IMR-90 (cell line): ENCODE measurements at regions not wholly inside any gene's neighbourhood (a gene's known extent, or its start where the extent isn't known, plus 50 kb on each side); places are given as distances from the start of the nearest gene placed in this dataset.

Experiments used
- ATAC-seq: fragments of 200-7000 bp; cut with Tn5 transposase; 2 replicates; pipeline ENCODE4 v1.9.1; 2020; ENCODE audit warnings: low read depth, mild to moderate bottlenecking, moderate library complexity
- BruUV-seq: library from RNA; stranded (reverse); fragments of 400-500 nt; replicated peaks from 2 replicates; lab custom pipeline; 2021; lab: Mats Ljungman, UMichigan
- CTCF ChIA-PET: fragments of 300-600 bp; formaldehyde crosslinking; extraction: SDS; loops from one replicate; lab custom pipeline; 2021; ENCODE audit warnings: antibody characterized with exemption; lab: Yijun Ruan, JAX
- POLR2A ChIA-PET: fragments of 300-600 bp; sonication (Branson Sonifier 250); formaldehyde crosslinking; loops from one replicate; lab custom pipeline; 2022; ENCODE audit warnings: antibody characterized with exemption; ENCODE audit not compliant: unreplicated experiment; lab: Charles Lee
- DNase-seq: peaks from one replicate; pipeline ENCODE4 v3.0.0; 2013
- H2AFZ ChIP-seq: replicated peaks from 2 replicates; pipeline ENCODE3; 2013; ENCODE audit warnings: low read length, mild to moderate bottlenecking; ENCODE audit not compliant: poor library complexity
- H2AK5ac ChIP-seq: 2 replicates; pipeline ENCODE4 v1.6.1; 2013; ENCODE audit warnings: low read depth, low read length, inconsistent platforms
- H2AK9ac ChIP-seq: replicated peaks from 2 replicates; pipeline ENCODE3; 2013; ENCODE audit warnings: mild to moderate bottlenecking, low read depth, low read length, moderate library complexity; ENCODE audit not compliant: poor library complexity
- H2BK120ac ChIP-seq: 2 replicates; pipeline ENCODE4 v1.6.1; 2013; ENCODE audit warnings: low read depth, low read length, inconsistent platforms
- H2BK15ac ChIP-seq: 3 replicates; pipeline ENCODE4 v1.6.1; 2013; ENCODE audit warnings: low read depth, low read length, inconsistent platforms
- H2BK20ac ChIP-seq: 2 replicates; pipeline ENCODE4 v1.6.1; 2013; ENCODE audit warnings: low read depth, mild to moderate bottlenecking, inconsistent platforms, low read length, moderate library complexity
- H2BK5ac ChIP-seq: 2 replicates; pipeline ENCODE4 v1.6.1; 2013; ENCODE audit warnings: mild to moderate bottlenecking, low read depth, low read length, inconsistent platforms; ENCODE audit not compliant: poor library complexity, severe bottlenecking
- H3K14ac ChIP-seq: replicated peaks from 2 replicates; pipeline ENCODE4 v1.6.1; 2013; ENCODE audit warnings: low read depth, low read length, inconsistent platforms
- H3K18ac ChIP-seq: 2 replicates; pipeline ENCODE4 v1.6.1; 2013; ENCODE audit warnings: low read depth, low read length, control low read depth
- H3K23ac ChIP-seq: 2 replicates; pipeline ENCODE4 v1.6.1; 2013; ENCODE audit warnings: low read depth, low read length, inconsistent platforms
- H3K27ac ChIP-seq: 2 replicates; pipeline ENCODE4 v1.5.1; 2013; ENCODE audit warnings: mild to moderate bottlenecking, control low read depth, low read length; ENCODE audit not compliant: insufficient read depth
- H3K27me3 ChIP-seq: 2 replicates; pipeline ENCODE4 v1.6.1; 2013; ENCODE audit warnings: low read length; ENCODE audit not compliant: control insufficient read depth, insufficient read depth
- H3K36me3 ChIP-seq: 2 replicates; pipeline ENCODE4 v1.6.1; 2013; ENCODE audit warnings: low read length, mixed read lengths; ENCODE audit not compliant: control insufficient read depth, insufficient read depth
- H3K4ac ChIP-seq: 2 replicates; pipeline ENCODE4 v1.6.1; 2013; ENCODE audit warnings: low read depth, low read length, inconsistent platforms
- H3K4me1 ChIP-seq: 2 replicates; pipeline ENCODE4 v1.6.1; 2013; ENCODE audit warnings: low read length, mixed read lengths; ENCODE audit not compliant: control insufficient read depth, insufficient read depth
- H3K4me2 ChIP-seq: 2 replicates; pipeline ENCODE4 v1.6.1; 2013; ENCODE audit warnings: low read depth, mild to moderate bottlenecking, control low read depth, low read length, moderate library complexity
- H3K4me3 ChIP-seq: 2 replicates; pipeline ENCODE4 v1.5.1; 2013; ENCODE audit warnings: low read depth, mild to moderate bottlenecking, control low read depth, low read length, moderate library complexity; ENCODE audit not compliant: insufficient read depth
- H3K56ac ChIP-seq: 2 replicates; pipeline ENCODE4 v1.6.1; 2013; ENCODE audit warnings: low read length, inconsistent platforms; ENCODE audit not compliant: insufficient read depth; ENCODE audit errors: extremely low read depth
- H3K79me1 ChIP-seq, 2 experiments: 2 replicates each; pipeline ENCODE4 v1.6.1; 2013; ENCODE audit warnings: low read length in 2 of 2, inconsistent platforms in 1 of 2, low read depth in 1 of 2
- H3K9ac ChIP-seq: 2 replicates; pipeline ENCODE4 v1.6.1; 2013; ENCODE audit warnings: low read depth, low read length, control low read depth
- H3K9me1 ChIP-seq: 2 replicates; pipeline ENCODE4 v1.6.1; 2013; ENCODE audit warnings: low read length, inconsistent platforms; ENCODE audit not compliant: insufficient read depth
- H3K9me3 ChIP-seq: 2 replicates; pipeline ENCODE4 v1.6.1; 2013; ENCODE audit warnings: low read length; ENCODE audit not compliant: control insufficient read depth, insufficient read depth
- H4K20me1 ChIP-seq: 2 replicates; pipeline ENCODE4 v1.6.1; 2013; ENCODE audit warnings: low read length, inconsistent platforms; ENCODE audit not compliant: insufficient read depth
- H4K5ac ChIP-seq: 2 replicates; pipeline ENCODE4 v1.6.1; 2013; ENCODE audit warnings: mild to moderate bottlenecking, low read depth, low read length, control low read depth
- H4K8ac ChIP-seq, 2 experiments: 2 replicates each; pipeline ENCODE4 v1.6.1; 2013; ENCODE audit warnings: low read depth in 2 of 2, low read length in 2 of 2, control low read depth in 1 of 2, inconsistent platforms in 1 of 2
- H4K91ac ChIP-seq: 2 replicates; pipeline ENCODE4 v1.6.1; 2013; ENCODE audit warnings: low read depth, low read length, inconsistent platforms; ENCODE audit not compliant: insufficient read depth
- BHLHE40 ChIP-seq: fragments of 150-350 bp; IDR thresholded peaks from 2 replicates; pipeline ENCODE4 v1.6.1; 2016; ENCODE audit warnings: mild to moderate bottlenecking, low read depth, low read length
- CEBPB ChIP-seq: IDR thresholded peaks from 2 replicates; pipeline ENCODE4 v1.6.1; 2012; ENCODE audit warnings: low read depth, low read length, improper control_type of control experiment
- CHD1 ChIP-seq: IDR thresholded peaks from 2 replicates; pipeline ENCODE4 v1.6.1; 2012; ENCODE audit warnings: low read depth, low read length, improper control_type of control experiment
- CTCF ChIP-seq: conservative IDR thresholded peaks from 2 replicates; pipeline ENCODE4 v1.5.1; 2012; ENCODE audit warnings: mild to moderate bottlenecking, low read depth, low read length, improper control_type of control experiment
- ELK1 ChIP-seq: fragments of 150-350 bp; IDR thresholded peaks from 2 replicates; pipeline ENCODE4 v1.6.1; 2016; ENCODE audit warnings: low read depth, mild to moderate bottlenecking, low read length, moderate library complexity, borderline replicate concordance
- FOS ChIP-seq: fragments of 150-350 bp; IDR thresholded peaks from 2 replicates; pipeline ENCODE4 v1.6.1; 2016; ENCODE audit warnings: low read depth, low read length
- MAFK ChIP-seq: IDR thresholded peaks from 2 replicates; pipeline ENCODE4 v1.6.1; 2012; ENCODE audit warnings: low read depth, low read length, improper control_type of control experiment
- MAZ ChIP-seq: IDR thresholded peaks from 2 replicates; pipeline ENCODE4 v1.6.1; 2012; ENCODE audit warnings: low read depth, mild to moderate bottlenecking, low read length, improper control_type of control experiment, moderate library complexity, borderline replicate concordance
- MXI1 ChIP-seq: IDR thresholded peaks from 2 replicates; pipeline ENCODE4 v1.6.1; 2012; ENCODE audit warnings: low read depth, mild to moderate bottlenecking, low read length, moderate library complexity, borderline replicate concordance
- NFE2L2 ChIP-seq: fragments of 150-350 bp; IDR thresholded peaks from 2 replicates; pipeline ENCODE4 v1.6.1; 2016; ENCODE audit warnings: low read depth, mild to moderate bottlenecking, low read length
- POLR2A ChIP-seq: IDR thresholded peaks from 2 replicates; pipeline ENCODE4 v1.6.1; 2012; ENCODE audit warnings: mild to moderate bottlenecking, low read depth, low read length
- RAD21 ChIP-seq: IDR thresholded peaks from 2 replicates; pipeline ENCODE4 v1.6.1; 2012; ENCODE audit warnings: low read length, improper control_type of control experiment
- RCOR1 ChIP-seq: IDR thresholded peaks from 2 replicates; pipeline ENCODE4 v1.6.1; 2012; ENCODE audit warnings: mild to moderate bottlenecking, low read length, improper control_type of control experiment; ENCODE audit not compliant: insufficient replicate concordance
- RFX5 ChIP-seq: IDR thresholded peaks from 2 replicates; pipeline ENCODE4 v1.8.0; 2012; ENCODE audit warnings: low read depth, mild to moderate bottlenecking, low read length, moderate library complexity
- SMC3 ChIP-seq: fragments of 150-350 bp; IDR thresholded peaks from 2 replicates; pipeline ENCODE4 v1.6.1; 2016; ENCODE audit warnings: low read depth, mild to moderate bottlenecking, antibody characterized with exemption, low read length, moderate library complexity
- USF2 ChIP-seq: fragments of 150-350 bp; IDR thresholded peaks from 2 replicates; pipeline ENCODE4 v1.6.1; 2017; ENCODE audit warnings: mild to moderate bottlenecking, antibody characterized with exemption, low read length, low read depth
- WGBS, 2 experiments: methylation state at CpG; one replicate each; pipeline versions ENCODE4 v1.1.5 to v1.1.7; 2013; ENCODE audit warnings: missing lambda C conversion rate in 2 of 2; ENCODE audit not compliant: insufficient read length in 1 of 2; ENCODE audit errors: extremely low coverage in 2 of 2; 5-methylcytosine and 5-hydroxymethylcytosine counted together
- dilution Hi-C: fragments of 300-500 bp; cut with HindIII; formaldehyde crosslinking; loops from one replicate; pipeline ENCODE4 v1.14.3; 2018; ENCODE audit warnings: low sequenced_read_pairs; ENCODE audit not compliant: unreplicated experiment
- in situ Hi-C: fragments of 300-500 bp; cut with MboI; formaldehyde crosslinking; loops from 3 replicates; pipeline ENCODE4 v1.14.3; 2019; ENCODE audit warnings: low sequenced_read_pairs, inconsistent platforms, mixed read lengths
- intact Hi-C: fragments of 100-400 bp; cut with micrococcal nuclease; formaldehyde crosslinking; loops from 2 replicates; pipeline ENCODE4 v1.10.0; 2022

GRCh38 chr2:121865914-121866313 is 110.5 kb downstream of the TSN start:
- no peaks in the 10 kb centered on the region for H3K9me1 ChIP-seq
- H4K91ac ChIP-seq, result no peak overlapping the region
- no peak overlapping the region for H3K18ac ChIP-seq
- ATAC-seq (no peak), DNase-seq (no peak)
- H3K14ac ChIP-seq, result no peak overlapping the region
- no CpG with 5 or more reads among the region's 2 CpGs for WGBS, 2 experiments
- H3K23ac ChIP-seq, result no peak overlapping the region
- ChIA-PET POLR2A (no interaction called here), CTCF (no interaction called here)
- H3K79me1 ChIP-seq, result no peaks in the 10 kb centered on the region
- no peak overlapping the region for H3K4me3 ChIP-seq
- intact Hi-C loops, result no loop called here
- no peak overlapping the region for H3K27ac ChIP-seq
- H2BK15ac ChIP-seq, result no peak overlapping the region
- H4K20me1 ChIP-seq, result no peaks in the 10 kb centered on the region
- dilution Hi-C loops, result no loop called here
- no peak overlapping the region for H2BK120ac ChIP-seq
- no peak overlapping the region for H2AK9ac ChIP-seq
- H3K9me3 ChIP-seq, result no peaks in the 10 kb centered on the region
- H3K4ac ChIP-seq, result no peak overlapping the region
- H4K5ac ChIP-seq, result no peak overlapping the region
- H3K56ac ChIP-seq, result no peak overlapping the region
- H3K4me1 ChIP-seq, result no peaks in the 10 kb centered on the region; the same call in 1 of the 2 replicates
- no peak overlapping the region for H2BK5ac ChIP-seq
- no peak for TF ChIP-seq SMC3
- TF ChIP-seq BHLHE40, result no peak
- TF ChIP-seq FOS, result no peak
- TF ChIP-seq MXI1, result no peak
- no peak for TF ChIP-seq POLR2A
- TF ChIP-seq RAD21, result no peak
- TF ChIP-seq USF2, result no peak
- TF ChIP-seq CEBPB, result no peak
- no peak for TF ChIP-seq NFE2L2
- no peak for TF ChIP-seq CTCF
- TF ChIP-seq MAFK, result no peak
- no peak for TF ChIP-seq RCOR1
- TF ChIP-seq CHD1, result no peak
- TF ChIP-seq ELK1, result no peak
- TF ChIP-seq RFX5, result no peak
- TF ChIP-seq MAZ, result no peak
- H3K27me3 ChIP-seq, result peaks cover 6% of the 10 kb centered on the region
- no peak overlapping the region for H3K9ac ChIP-seq
- no peak overlapping the region for H3K4me2 ChIP-seq
- no peak overlapping the region for H2BK20ac ChIP-seq
- no TSS peak for BruUV-seq
- no peaks in the 10 kb centered on the region for H3K36me3 ChIP-seq
- H4K8ac ChIP-seq, result no peak overlapping the region
- H2AK5ac ChIP-seq, result no peak overlapping the region
- in situ Hi-C loops, result no loop called here
- H2AFZ ChIP-seq, result no peak overlapping the region
